Fibroblast of upper back skin (primary cell): ENCODE measurements at regions not wholly inside any gene's neighbourhood (a gene's known extent, or its start where the extent isn't known, plus 50 kb on each side); places are given as distances from the start of the nearest gene placed in this dataset.
"Not testable (repeated sequence)": the region's sequence is repeated elsewhere in the genome, so short reads cannot be mapped to it uniquely, and the experiment has no call there.

Experiments used
- DNase-seq: peaks from one replicate; pipeline ENCODE4 v3.0.0-alpha.2; 2013

DNA sequence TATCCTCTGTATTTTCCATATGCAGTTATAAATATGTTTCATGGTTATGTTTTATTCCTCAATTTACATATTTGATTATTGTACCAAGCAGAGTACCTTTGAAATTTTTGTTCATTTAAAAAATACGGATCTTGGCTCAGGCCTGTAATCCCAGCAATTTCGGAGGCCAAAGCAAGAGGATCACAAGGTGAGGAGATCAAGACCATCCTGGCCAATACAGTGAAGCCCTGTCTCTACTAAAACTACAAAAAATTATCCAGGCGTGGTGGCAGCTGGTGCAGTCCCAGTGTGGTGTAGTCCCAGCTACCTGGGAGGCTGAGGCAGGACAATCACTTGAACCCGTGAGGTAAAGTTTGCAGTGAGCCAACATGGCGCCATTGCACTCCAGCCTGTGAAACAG lies 251.2 kb upstream of the TPTE start:
- DNase-seq: peak; percentile 19

GRCh38 chr21:10271666-10272207 lies 249.6 kb upstream of the TPTE start:
- DNase-seq: not testable (repeated sequence)

DNA sequence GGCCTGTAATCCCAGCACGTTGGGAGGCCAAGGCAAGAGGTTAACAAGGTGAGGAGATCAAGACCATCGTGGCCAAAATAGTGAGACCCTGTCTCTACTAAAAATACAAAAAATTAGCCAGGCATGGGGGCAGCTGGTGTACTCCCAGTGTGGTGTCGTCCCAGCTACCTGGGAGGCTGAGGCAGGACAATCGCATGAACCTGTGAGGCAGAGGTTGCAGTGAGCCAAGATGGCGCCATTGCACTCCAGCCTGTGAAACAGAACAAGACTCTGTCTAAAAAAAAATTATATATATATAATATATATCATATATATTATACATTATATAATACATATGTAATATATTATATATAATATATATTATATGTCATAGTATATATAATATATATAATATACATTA lies 249.2 kb upstream of the TPTE start:
- DNase-seq: peak; percentile 9

GRCh38 chr21:10273196-10273595 lies 248.2 kb upstream of the TPTE start:
- peak; percentile 1 for DNase-seq

DNA sequence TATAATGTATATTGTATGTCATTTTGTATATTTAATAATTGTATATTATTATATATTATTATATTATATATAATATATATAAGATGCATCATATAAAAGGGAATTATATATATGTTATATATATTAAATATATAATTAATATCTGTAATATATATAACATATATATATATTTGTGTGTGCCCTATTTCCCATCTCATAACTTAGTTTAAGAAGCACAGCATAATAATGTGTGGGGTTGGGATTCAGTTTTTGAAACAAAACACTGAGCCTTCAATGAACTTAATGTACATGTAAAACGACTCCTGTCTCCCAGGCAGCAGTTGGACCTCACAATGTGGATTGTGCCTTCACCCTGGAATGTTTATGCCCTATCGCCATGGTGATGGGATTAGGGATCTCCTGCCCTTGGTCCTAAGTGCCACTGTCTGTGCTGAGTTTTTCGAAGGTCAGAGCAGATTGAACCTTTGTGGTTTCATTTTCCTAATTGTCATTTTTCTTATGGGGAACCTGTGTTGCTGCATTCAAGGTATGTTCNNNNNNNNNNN lies 247.5 kb upstream of the TPTE start:
- not testable (repeated sequence) for DNase-seq
